SK-N-SH (cell line): ENCODE measurements at regions not wholly inside any gene's neighbourhood (a gene's known extent, or its start where the extent isn't known, plus 50 kb on each side); places are given as distances from the start of the nearest gene placed in this dataset.

Source experiments
- CTCF ChIA-PET: fragments of 300-600, 350-600 bp; formaldehyde crosslinking; extraction: SDS; loops from one replicate; lab custom pipeline; 2021; lab: Yijun Ruan, JAX
- POLR2A ChIA-PET: fragments of 350-600 bp; sonication (Branson Sonifier 250); formaldehyde crosslinking; extraction: SDS; loops from one replicate; lab custom pipeline; 2020; ENCODE audit warnings: antibody characterized with exemption, inconsistent platforms; lab: Yijun Ruan, JAX
- DNase-seq: peaks from one replicate; pipeline ENCODE4 v3.0.0; 2012
- H2AFZ ChIP-seq: fragments of 200-600 bp; sonication (generic); 2 replicates; pipeline ENCODE4 v1.8.1; 2016; ENCODE audit warnings: antibody characterized with exemption, mild to moderate bottlenecking, low read depth
- H3F3A ChIP-seq: fragments of 200-600 bp; sonication (generic); replicated peaks from 2 replicates; pipeline ENCODE3; 2016; ENCODE audit warnings: antibody characterized with exemption, mild to moderate bottlenecking; ENCODE audit not compliant: insufficient read depth
- H3K27ac ChIP-seq, 2 experiments: fragments of 200-500 bp in 1 of 2; fragments of 200-600 bp in 1 of 2; sonication (Bioruptor generic) in 1 of 2; sonication (generic), shearing (Covaris generic) in 1 of 2; 2 replicates each; pipeline versions ENCODE4 v1.5.1 to v1.6.1; 2014 to 2016; ENCODE audit warnings: low read depth in 2 of 2, inconsistent platforms in 1 of 2, low read length in 1 of 2, mild to moderate bottlenecking in 1 of 2, mixed read lengths in 1 of 2
- H3K27me3 ChIP-seq: fragments of 200-600 bp; sonication (generic), shearing (Covaris generic); 2 replicates; pipeline ENCODE4 v1.6.1; 2016; ENCODE audit warnings: mixed run types; ENCODE audit not compliant: insufficient read depth
- H3K36me3 ChIP-seq, 2 experiments: fragments of 200-500 bp in 1 of 2; fragments of 200-600 bp in 1 of 2; sonication (Bioruptor generic) in 1 of 2; sonication (generic) in 1 of 2; replicated peaks in 1 of 2; 2 replicates each; pipeline versions ENCODE3 to v1.5.1; 2014 to 2016; ENCODE audit warnings: low read length in 1 of 2, mild to moderate bottlenecking in 1 of 2; ENCODE audit not compliant: insufficient read depth in 2 of 2, control insufficient read depth in 1 of 2
- H3K4me1 ChIP-seq, 2 experiments: fragments of 200-500 bp in 1 of 2; fragments of 200-600 bp in 1 of 2; sonication (Bioruptor generic) in 1 of 2; sonication (generic), shearing (Covaris generic) in 1 of 2; 2 replicates each; pipeline versions ENCODE4 v1.5.1 to v1.6.1; 2014 to 2016; ENCODE audit warnings: low read depth in 1 of 2, low read length in 1 of 2, mixed run types in 1 of 2; ENCODE audit not compliant: insufficient read depth in 2 of 2, control insufficient read depth in 1 of 2
- H3K4me2 ChIP-seq: fragments of 200-600 bp; sonication (generic), shearing (Covaris generic); 2 replicates; pipeline ENCODE4 v1.6.1; 2017; ENCODE audit warnings: mixed run types
- H3K4me3 ChIP-seq, 2 experiments: fragments of 200-500 bp in 1 of 2; fragments of 200-600 bp in 1 of 2; sonication (Bioruptor generic) in 1 of 2; sonication (generic), shearing (Covaris generic) in 1 of 2; 2 replicates each; pipeline versions ENCODE4 v1.5.1 to v1.8.1; 2014 to 2016; ENCODE audit warnings: low read depth in 2 of 2, inconsistent platforms in 1 of 2, low read length in 1 of 2, mild to moderate bottlenecking in 1 of 2, mixed read lengths in 1 of 2, moderate library complexity in 1 of 2
- H3K79me2 ChIP-seq: fragments of 200-600 bp; sonication (generic); 2 replicates; pipeline ENCODE4 v1.8.1; 2017; ENCODE audit warnings: mild to moderate bottlenecking; ENCODE audit not compliant: insufficient read depth
- H3K9ac ChIP-seq: fragments of 200-600 bp; sonication (generic); 2 replicates; pipeline ENCODE4 v1.6.1; 2017; ENCODE audit warnings: mixed run types
- H3K9me2 ChIP-seq: fragments of 200-600 bp; sonication (generic); 2 replicates; pipeline ENCODE4 v1.6.1; 2017; ENCODE audit warnings: mixed run types
- H3K9me3 ChIP-seq: fragments of 200-600 bp; sonication (generic); 2 replicates; pipeline ENCODE4 v1.6.1; 2017; ENCODE audit warnings: mixed run types, mild to moderate bottlenecking, moderate library complexity
- H4K20me1 ChIP-seq: fragments of 200-600 bp; sonication (generic); 2 replicates; pipeline ENCODE4 v1.6.1; 2017; ENCODE audit warnings: mild to moderate bottlenecking, mixed run types; ENCODE audit not compliant: insufficient read depth
- EZH2phosphoT487 ChIP-seq: fragments of 200-600 bp; sonication (generic); IDR thresholded peaks from 2 replicates; pipeline ENCODE4 v1.6.1; 2017; ENCODE audit warnings: low read depth, mixed run types, mild to moderate bottlenecking, antibody characterized with exemption, moderate library complexity, borderline replicate concordance
- FOXM1 ChIP-seq: IDR thresholded peaks from 2 replicates; pipeline ENCODE4 v1.4.0; 2012; ENCODE audit warnings: low read depth, mild to moderate bottlenecking
- GATA2 ChIP-seq: sonication (generic); formaldehyde crosslinking; IDR thresholded peaks from 2 replicates; pipeline ENCODE4 v1.5.0; 2020; ENCODE audit warnings: mild to moderate bottlenecking, missing genetic modification reagents
- IRF3 ChIP-seq: fragments of 150-350 bp; IDR thresholded peaks from 2 replicates; pipeline ENCODE4 v1.6.1; 2016; ENCODE audit warnings: mild to moderate bottlenecking, low read depth, low read length
- MEF2A ChIP-seq: IDR thresholded peaks from 2 replicates; pipeline ENCODE4 v1.4.0; 2012; ENCODE audit warnings: low read depth, borderline replicate concordance
- MXI1 ChIP-seq: IDR thresholded peaks from 2 replicates; pipeline ENCODE4 v1.6.1; 2012; ENCODE audit warnings: mild to moderate bottlenecking, low read depth, low read length, improper control_type of control experiment
- NFIC ChIP-seq: IDR thresholded peaks from 2 replicates; pipeline ENCODE4 v1.4.0; 2012; ENCODE audit warnings: borderline replicate concordance
- POLR2AphosphoS5 ChIP-seq: IDR thresholded peaks from 2 replicates; pipeline ENCODE4 v1.6.1; 2012; ENCODE audit warnings: low read depth, low read length
- RFX5 ChIP-seq: IDR thresholded peaks from 2 replicates; pipeline ENCODE4 v1.6.1; 2012; ENCODE audit warnings: mild to moderate bottlenecking, improper control_type of control experiment, low read length
- RXRA ChIP-seq: IDR thresholded peaks from 2 replicates; pipeline ENCODE4 v1.4.0; 2012; ENCODE audit warnings: low read depth, mild to moderate bottlenecking, borderline replicate concordance
- SMC3 ChIP-seq: IDR thresholded peaks from 2 replicates; pipeline ENCODE4 v1.6.1; 2012; ENCODE audit warnings: low read depth, low read length, improper control_type of control experiment
- TAF1 ChIP-seq: IDR thresholded peaks from 2 replicates; pipeline ENCODE4 v1.6.1; 2012; ENCODE audit warnings: low read depth, mild to moderate bottlenecking, low read length, moderate library complexity, borderline replicate concordance
- YY1 ChIP-seq: IDR thresholded peaks from 2 replicates; pipeline ENCODE4 v1.4.0; 2012; ENCODE audit warnings: low read depth, mild to moderate bottlenecking
- WGBS: methylation state at CpG from one replicate; pipeline ENCODE4 v1.1.6; 2017; ENCODE audit warnings: low lambda C conversion rate; 5-methylcytosine and 5-hydroxymethylcytosine counted together
- TF ChIP-seq, protein P1 (sequence below): IDR thresholded peaks from 2 replicates; pipeline ENCODE4 v1.4.0; 2012; ENCODE audit warnings: low read depth
- TF ChIP-seq, protein P2 (sequence below): IDR thresholded peaks from 2 replicates; pipeline ENCODE4 v1.4.0; 2012; ENCODE audit warnings: low read depth, borderline replicate concordance

DNA sequence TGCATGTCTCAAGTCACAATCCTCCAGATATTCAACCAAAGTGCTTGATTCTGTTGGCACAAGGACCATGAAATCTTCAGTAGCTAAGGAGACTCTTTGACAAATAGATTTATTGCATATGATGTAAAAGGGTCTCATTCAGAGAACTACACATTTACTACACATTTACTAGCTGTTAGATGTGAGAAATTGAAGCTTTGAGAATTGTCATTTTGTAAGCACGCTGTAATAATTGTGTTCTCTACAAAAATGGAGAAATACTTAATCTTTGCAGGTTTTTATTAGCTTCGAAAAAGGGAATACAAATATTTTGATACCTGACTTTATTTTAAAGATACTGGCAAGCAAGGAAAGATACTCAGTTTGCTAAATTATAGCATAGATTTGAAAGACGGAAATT, 70.2 kb upstream of the CHD2 start:
- H3K9me2 ChIP-seq, result no peaks in the 10 kb centered on the region
- H2AFZ ChIP-seq, result no peak overlapping the region
- DNase-seq, result no peak
- H3K36me3 ChIP-seq, result no peaks in the 10 kb centered on the region
- H3K9me3 ChIP-seq, result no peaks in the 10 kb centered on the region
- H3F3A ChIP-seq, result peaks cover 29% of the 10 kb centered on the region
- H3K4me1 ChIP-seq, result peaks cover 16 to 26% of the 10 kb centered on the region in 2 experiments
- H3K27ac ChIP-seq, result no peak overlapping the region
- H4K20me1 ChIP-seq, result no peaks in the 10 kb centered on the region
- H3K4me3 ChIP-seq, result no peak overlapping the region
- ChIA-PET POLR2A (interaction anchor here (1.1 to 4.3 kb wide), 2 partner anchors 10 to 53 kb away, joined by 9 to 50 read pairs; no protein-coding TSS in a partner anchor), CTCF (interaction anchor here (1.1 to 2.4 kb wide), 3 partner anchors 11 to 53 kb away, joined by 3 to 9 read pairs (median 3); no protein-coding TSS in a partner anchor)
- H3K9ac ChIP-seq, result no peak overlapping the region
- no peaks in the 10 kb centered on the region for H3K79me2 ChIP-seq
- H3K27me3 ChIP-seq, result no peaks in the 10 kb centered on the region
- no peak overlapping the region for H3K4me2 ChIP-seq
- TF ChIP-seq YY1, result no peak
- TF ChIP-seq, protein P1, sequence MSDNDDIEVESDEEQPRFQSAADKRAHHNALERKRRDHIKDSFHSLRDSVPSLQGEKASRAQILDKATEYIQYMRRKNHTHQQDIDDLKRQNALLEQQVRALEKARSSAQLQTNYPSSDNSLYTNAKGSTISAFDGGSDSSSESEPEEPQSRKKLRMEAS, result no peak
- no peak for TF ChIP-seq TAF1
- no peak for TF ChIP-seq IRF3
- TF ChIP-seq, protein P2, sequence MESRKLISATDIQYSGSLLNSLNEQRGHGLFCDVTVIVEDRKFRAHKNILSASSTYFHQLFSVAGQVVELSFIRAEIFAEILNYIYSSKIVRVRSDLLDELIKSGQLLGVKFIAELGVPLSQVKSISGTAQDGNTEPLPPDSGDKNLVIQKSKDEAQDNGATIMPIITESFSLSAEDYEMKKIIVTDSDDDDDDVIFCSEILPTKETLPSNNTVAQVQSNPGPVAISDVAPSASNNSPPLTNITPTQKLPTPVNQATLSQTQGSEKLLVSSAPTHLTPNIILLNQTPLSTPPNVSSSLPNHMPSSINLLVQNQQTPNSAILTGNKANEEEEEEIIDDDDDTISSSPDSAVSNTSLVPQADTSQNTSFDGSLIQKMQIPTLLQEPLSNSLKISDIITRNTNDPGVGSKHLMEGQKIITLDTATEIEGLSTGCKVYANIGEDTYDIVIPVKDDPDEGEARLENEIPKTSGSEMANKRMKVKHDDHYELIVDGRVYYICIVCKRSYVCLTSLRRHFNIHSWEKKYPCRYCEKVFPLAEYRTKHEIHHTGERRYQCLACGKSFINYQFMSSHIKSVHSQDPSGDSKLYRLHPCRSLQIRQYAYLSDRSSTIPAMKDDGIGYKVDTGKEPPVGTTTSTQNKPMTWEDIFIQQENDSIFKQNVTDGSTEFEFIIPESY, result no peak
- no peak for TF ChIP-seq EZH2phosphoT487
- TF ChIP-seq MEF2A, result no peak
- no peak for TF ChIP-seq RFX5
- no peak for TF ChIP-seq GATA2
- TF ChIP-seq POLR2AphosphoS5, result no peak
- no peak for TF ChIP-seq MXI1
- TF ChIP-seq NFIC, result no peak
- TF ChIP-seq RXRA, result no peak
- 94% methylated on average over 3 of the region's 3 CpGs for WGBS

GRCh38 chr15:92831336-92831654, 68.8 kb upstream of the CHD2 start:
- 23% methylated on average over 3 of the region's 3 CpGs for WGBS
- peak overlapping the region; percentile 79 for H2AFZ ChIP-seq
- no peaks in the 10 kb centered on the region for H3K9me2 ChIP-seq
- DNase-seq, result no peak
- no peaks in the 10 kb centered on the region for H3K27me3 ChIP-seq
- H3F3A ChIP-seq, result peaks cover 29% of the 10 kb centered on the region
- no peaks in the 10 kb centered on the region for H4K20me1 ChIP-seq
- peak overlapping the region; percentile 78 for H3K4me2 ChIP-seq
- H3K4me3 ChIP-seq, result peak overlapping the region; percentile 7 to 23; a peak in 2 of 4 replicates
- peak overlapping the region; percentile 88 to 94 for H3K27ac ChIP-seq
- H3K36me3 ChIP-seq, result no peaks in the 10 kb centered on the region
- no peaks in the 10 kb centered on the region for H3K9me3 ChIP-seq
- ChIA-PET POLR2A (interaction anchor here (1.1 to 4.3 kb wide), 6 partner anchors 9 to 72 kb away, joined by 3 to 50 read pairs (median 7); partner anchors contain the start of gene CHD2), CTCF (interaction anchor here (1.1 to 2.4 kb wide), 9 partner anchors 9 to 88 kb away, joined by 3 to 14 read pairs (median 5); partner anchors contain the start of gene CHD2)
- no peak for TF ChIP-seq SMC3
- no peak for TF ChIP-seq MXI1
- TF ChIP-seq FOXM1, result 0 out of 2 replicates have a peak, but pooled peaks have one; percentile 9
- peak overlapping the region; percentile 60 for H3K9ac ChIP-seq
- peaks cover 16 to 26% of the 10 kb centered on the region in 2 experiments for H3K4me1 ChIP-seq
- H3K79me2 ChIP-seq, result no peaks in the 10 kb centered on the region
